ENCODE measurements at regions not wholly inside any gene's neighbourhood (a gene's known extent, or its start where the extent isn't known, plus 50 kb on each side); places are given as distances from the start of the nearest gene placed in this dataset.

- no peak for TF ChIP-seq CTCF (IDR thresholded peaks at IDR 0.05 in 4 of 5, conservative IDR thresholded peaks at IDR 0.05 in 1 of 5)
- no peak for TF ChIP-seq POLR2A (IDR thresholded peaks at IDR 0.05)
These were observed 819.6 kb downstream of the RNF144A start for GRCh38 chr2:7736646-7737305.
